ENCODE measurements at regions not wholly inside any gene's neighbourhood (a gene's known extent, or its start where the extent isn't known, plus 50 kb on each side); places are given as distances from the start of the nearest gene placed in this dataset.

- Histone ChIP-seq H3K4me2 (ENCODE audit: low read length) (no peak overlapping the region), H3K23ac (ENCODE audit: low read length) (no peak overlapping the region), H3K79me1 (ENCODE audit: low read length) (no peaks in the 10 kb centered on the region), H3K9ac (ENCODE audit: low read length) (no peak overlapping the region), H3K4me1 (ENCODE audit: control insufficient read depth, low read depth, low read length) (peaks cover 8% of the 10 kb centered on the region), H3K79me2 (ENCODE audit: control insufficient read depth, insufficient read depth, low read length) (no peaks in the 10 kb centered on the region), H3K27ac (ENCODE audit: low read depth, low read length) (no peak overlapping the region), H2BK120ac (ENCODE audit: low read depth, low read length) (no peak overlapping the region), H2BK5ac (ENCODE audit: low read length) (no peak overlapping the region), H3K56ac (ENCODE audit: low read length) (no peak overlapping the region), H2AK5ac (ENCODE audit: low read length) (no peak overlapping the region), H2BK15ac (replicated peaks; ENCODE audit: low read depth) (no peak overlapping the region), H3K4ac (ENCODE audit: low read depth, low read length) (no peak overlapping the region), H4K8ac (ENCODE audit: low read depth, low read length) (no peak overlapping the region), H3K36me3 (ENCODE audit: control insufficient read depth, insufficient read depth, low read length) (no peaks in the 10 kb centered on the region), H4K5ac (ENCODE audit: low read length) (no peak overlapping the region), H3K27me3 (ENCODE audit: insufficient read depth, low read length, poor library complexity) (no peaks in the 10 kb centered on the region), H3K4me3 (ENCODE audit: low read length) (no peak overlapping the region), H3K18ac (ENCODE audit: low read length) (no peak overlapping the region)
- no peak for DNase-seq
- WGBS (ENCODE audit: extremely low coverage, insufficient coverage, low lambda C conversion rate) = no CpG with 5 or more reads among the region's 5 CpGs
Measured at GRCh38 chr1:201747261-201747660, 81.7 kb upstream of the IPO9 start.

- Histone ChIP-seq H4K8ac (ENCODE audit: low read depth, low read length) (no peak overlapping the region), H3K79me1 (ENCODE audit: low read length) (no peaks in the 10 kb centered on the region), H4K5ac (ENCODE audit: low read length) (no peak overlapping the region), H3K23ac (ENCODE audit: low read length) (peak overlapping the region; percentile 33), H3K36me3 (ENCODE audit: control insufficient read depth, insufficient read depth, low read length) (no peaks in the 10 kb centered on the region), H3K9ac (ENCODE audit: low read length) (no peak overlapping the region), H3K18ac (ENCODE audit: low read length) (peak overlapping the region; percentile 42), H2AK5ac (ENCODE audit: low read length) (no peak overlapping the region), H3K79me2 (ENCODE audit: control insufficient read depth, insufficient read depth, low read length) (no peaks in the 10 kb centered on the region), H3K27ac (ENCODE audit: low read depth, low read length) (peak overlapping the region; percentile 23), H3K56ac (ENCODE audit: low read length) (no peak overlapping the region), H3K4me3 (ENCODE audit: low read length) (no peak overlapping the region), H3K4me1 (ENCODE audit: control insufficient read depth, low read depth, low read length) (peaks cover 13% of the 10 kb centered on the region), H3K4me2 (ENCODE audit: low read length) (no peak overlapping the region), H2BK120ac (ENCODE audit: low read depth, low read length) (no peak overlapping the region), H2BK5ac (ENCODE audit: low read length) (no peak overlapping the region), H3K4ac (ENCODE audit: low read depth, low read length) (no peak overlapping the region), H2BK15ac (replicated peaks; ENCODE audit: low read depth) (no peak overlapping the region), H3K27me3 (ENCODE audit: insufficient read depth, low read length, poor library complexity) (no peaks in the 10 kb centered on the region)
- DNase-seq = peak; percentile 60
- no CpG with 5 or more reads among the region's 1 CpG for WGBS (ENCODE audit: extremely low coverage, insufficient coverage, low lambda C conversion rate)
Measured at GRCh38 chr1:201748335-201748734, 80.6 kb upstream of the IPO9 start.

- Histone ChIP-seq H3K56ac (ENCODE audit: low read length) (no peak overlapping the region), H3K79me2 (ENCODE audit: control insufficient read depth, insufficient read depth, low read length) (no peaks in the 10 kb centered on the region), H2BK15ac (replicated peaks; ENCODE audit: low read depth) (no peak overlapping the region), H3K27ac (ENCODE audit: low read depth, low read length) (no peak overlapping the region), H3K18ac (ENCODE audit: low read length) (peak overlapping the region; percentile 42), H4K5ac (ENCODE audit: low read length) (no peak overlapping the region), H3K4me1 (ENCODE audit: control insufficient read depth, low read depth, low read length) (peaks cover 15% of the 10 kb centered on the region), H3K27me3 (ENCODE audit: insufficient read depth, low read length, poor library complexity) (no peaks in the 10 kb centered on the region), H4K8ac (ENCODE audit: low read depth, low read length) (no peak overlapping the region), H3K9ac (ENCODE audit: low read length) (no peak overlapping the region), H2BK120ac (ENCODE audit: low read depth, low read length) (no peak overlapping the region), H3K23ac (ENCODE audit: low read length) (no peak overlapping the region), H3K4me2 (ENCODE audit: low read length) (no peak overlapping the region), H3K79me1 (ENCODE audit: low read length) (no peaks in the 10 kb centered on the region), H3K4ac (ENCODE audit: low read depth, low read length) (no peak overlapping the region), H3K4me3 (ENCODE audit: low read length) (no peak overlapping the region), H2AK5ac (ENCODE audit: low read length) (no peak overlapping the region), H2BK5ac (ENCODE audit: low read length) (no peak overlapping the region), H3K36me3 (ENCODE audit: control insufficient read depth, insufficient read depth, low read length) (no peaks in the 10 kb centered on the region)
- DNase-seq = no peak
- no CpG with 5 or more reads among the region's 6 CpGs for WGBS (ENCODE audit: extremely low coverage, insufficient coverage, low lambda C conversion rate)
Measured at GRCh38 chr1:201749059-201749690, 79.8 kb upstream of the IPO9 start.

- Histone ChIP-seq H2BK120ac (ENCODE audit: low read depth, low read length) (no peak overlapping the region), H3K79me1 (ENCODE audit: low read length) (no peaks in the 10 kb centered on the region), H2BK5ac (ENCODE audit: low read length) (no peak overlapping the region), H3K4me2 (ENCODE audit: low read length) (no peak overlapping the region), H2AK5ac (ENCODE audit: low read length) (no peak overlapping the region), H4K8ac (ENCODE audit: low read depth, low read length) (no peak overlapping the region), H3K79me2 (ENCODE audit: control insufficient read depth, insufficient read depth, low read length) (no peaks in the 10 kb centered on the region), H2BK15ac (replicated peaks; ENCODE audit: low read depth) (no peak overlapping the region), H3K18ac (ENCODE audit: low read length) (no peak overlapping the region), H3K4me3 (ENCODE audit: low read length) (no peak overlapping the region), H3K27ac (ENCODE audit: low read depth, low read length) (no peak overlapping the region), H3K56ac (ENCODE audit: low read length) (no peak overlapping the region), H3K4ac (ENCODE audit: low read depth, low read length) (no peak overlapping the region), H3K27me3 (ENCODE audit: insufficient read depth, low read length, poor library complexity) (no peaks in the 10 kb centered on the region), H4K5ac (ENCODE audit: low read length) (no peak overlapping the region), H3K36me3 (ENCODE audit: control insufficient read depth, insufficient read depth, low read length) (no peaks in the 10 kb centered on the region), H3K9ac (ENCODE audit: low read length) (no peak overlapping the region), H3K23ac (ENCODE audit: low read length) (no peak overlapping the region), H3K4me1 (ENCODE audit: control insufficient read depth, low read depth, low read length) (peaks cover 17% of the 10 kb centered on the region)
- no CpG with 5 or more reads among the region's 3 CpGs for WGBS (ENCODE audit: extremely low coverage, insufficient coverage, low lambda C conversion rate)
- DNase-seq = no peak
Measured at GRCh38 chr1:201750120-201750519, 78.8 kb upstream of the IPO9 start.

GRCh38 chr1:201750934-201751333 lies 78.0 kb upstream of the IPO9 start:
- H2BK120ac ChIP-seq (ENCODE audit: low read depth, low read length) = no peak overlapping the region
- H4K8ac ChIP-seq (ENCODE audit: low read depth, low read length) = no peak overlapping the region
- H2BK5ac ChIP-seq (ENCODE audit: low read length) = no peak overlapping the region
- no peak overlapping the region for H4K5ac ChIP-seq (ENCODE audit: low read length)
- H3K9ac ChIP-seq (ENCODE audit: low read length) = no peak overlapping the region
- no peak overlapping the region for H3K18ac ChIP-seq (ENCODE audit: low read length)
- no peak for DNase-seq
- H3K27me3 ChIP-seq (ENCODE audit: insufficient read depth, low read length, poor library complexity) = no peaks in the 10 kb centered on the region
- H2AK5ac ChIP-seq (ENCODE audit: low read length) = no peak overlapping the region
- H3K27ac ChIP-seq (ENCODE audit: low read depth, low read length) = no peak overlapping the region
- no peak overlapping the region for H3K4me2 ChIP-seq (ENCODE audit: low read length)
- no CpG with 5 or more reads among the region's 1 CpG for WGBS (ENCODE audit: extremely low coverage, insufficient coverage, low lambda C conversion rate)
- no peak overlapping the region for H3K4ac ChIP-seq (ENCODE audit: low read depth, low read length)
- H3K36me3 ChIP-seq (ENCODE audit: control insufficient read depth, insufficient read depth, low read length) = no peaks in the 10 kb centered on the region
- H3K79me2 ChIP-seq (ENCODE audit: control insufficient read depth, insufficient read depth, low read length) = no peaks in the 10 kb centered on the region
- no peak overlapping the region for H3K23ac ChIP-seq (ENCODE audit: low read length)
- no peak overlapping the region for H3K56ac ChIP-seq (ENCODE audit: low read length)
- no peak overlapping the region for H3K4me3 ChIP-seq (ENCODE audit: low read length)
- H3K4me1 ChIP-seq (ENCODE audit: control insufficient read depth, low read depth, low read length) = peaks cover 17% of the 10 kb centered on the region
- no peaks in the 10 kb centered on the region for H3K79me1 ChIP-seq (ENCODE audit: low read length)
- H2BK15ac ChIP-seq (replicated peaks; ENCODE audit: low read depth) = no peak overlapping the region

- Histone ChIP-seq H3K4me2 (ENCODE audit: low read length) (no peak overlapping the region), H3K23ac (ENCODE audit: low read length) (no peak overlapping the region), H2BK120ac (ENCODE audit: low read depth, low read length) (no peak overlapping the region), H3K4ac (ENCODE audit: low read depth, low read length) (no peak overlapping the region), H3K79me2 (ENCODE audit: control insufficient read depth, insufficient read depth, low read length) (no peaks in the 10 kb centered on the region), H3K4me3 (ENCODE audit: low read length) (no peak overlapping the region), H3K4me1 (ENCODE audit: control insufficient read depth, low read depth, low read length) (peaks cover 17% of the 10 kb centered on the region), H3K27me3 (ENCODE audit: insufficient read depth, low read length, poor library complexity) (no peaks in the 10 kb centered on the region), H3K9ac (ENCODE audit: low read length) (no peak overlapping the region), H3K18ac (ENCODE audit: low read length) (no peak overlapping the region), H3K56ac (ENCODE audit: low read length) (no peak overlapping the region), H2BK5ac (ENCODE audit: low read length) (no peak overlapping the region), H3K27ac (ENCODE audit: low read depth, low read length) (no peak overlapping the region), H2AK5ac (ENCODE audit: low read length) (no peak overlapping the region), H4K8ac (ENCODE audit: low read depth, low read length) (no peak overlapping the region), H2BK15ac (replicated peaks; ENCODE audit: low read depth) (no peak overlapping the region), H3K36me3 (ENCODE audit: control insufficient read depth, insufficient read depth, low read length) (no peaks in the 10 kb centered on the region), H4K5ac (ENCODE audit: low read length) (no peak overlapping the region), H3K79me1 (ENCODE audit: low read length) (no peaks in the 10 kb centered on the region)
- WGBS (ENCODE audit: extremely low coverage, insufficient coverage, low lambda C conversion rate) = no CpG with 5 or more reads among the region's 4 CpGs
- DNase-seq = no peak
Measured at GRCh38 chr1:201751872-201752271, 77.1 kb upstream of the IPO9 start.

Measured in mesendoderm (in vitro differentiated cells).